Astrocyte (in vitro differentiated cells and primary cell): ENCODE measurements at regions not wholly inside any gene's neighbourhood (a gene's known extent, or its start where the extent isn't known, plus 50 kb on each side); places are given as distances from the start of the nearest gene placed in this dataset.

Experiments
- CTCF ChIP-seq: IDR thresholded peaks from 2 replicates; pipeline ENCODE4 v1.5.1; 2011; ENCODE audit warnings: low read depth, mild to moderate bottlenecking, inconsistent platforms, low read length, moderate library complexity; ENCODE audit not compliant: insufficient read depth
- EZH2 ChIP-seq: IDR thresholded peaks from 2 replicates; pipeline ENCODE4 v1.6.1; 2012; ENCODE audit warnings: mild to moderate bottlenecking, low read length, inconsistent platforms; ENCODE audit not compliant: insufficient read depth

DNA sequence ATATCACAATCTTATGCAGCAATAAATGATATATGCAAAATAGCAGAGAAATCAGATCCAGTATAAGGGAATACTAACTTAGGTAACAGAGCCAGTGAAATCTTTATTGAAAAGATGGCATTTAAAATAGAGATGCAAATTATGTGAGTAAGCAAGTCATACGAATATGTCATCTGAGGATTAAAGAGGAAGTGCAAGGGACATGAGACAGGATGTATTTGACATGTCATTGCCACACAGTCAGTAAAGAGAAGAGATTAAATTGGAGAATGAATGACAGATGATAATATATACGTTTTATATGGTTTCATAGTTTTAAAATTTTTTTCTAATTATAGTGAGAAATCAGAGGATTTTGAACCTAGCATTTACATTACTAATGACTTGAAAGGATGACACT, 426.4 kb downstream of the SLITRK5 start:
- TF ChIP-seq EZH2: no peak
- no peak for TF ChIP-seq CTCF
